Effector CD4-positive, alpha-beta T cell (primary cell): ENCODE measurements at regions not wholly inside any gene's neighbourhood (a gene's known extent, or its start where the extent isn't known, plus 50 kb on each side); places are given as distances from the start of the nearest gene placed in this dataset.
"Not testable (repeated sequence)": the region's sequence is repeated elsewhere in the genome, so short reads cannot be mapped to it uniquely, and the experiment has no call there.

Experiments
- DNase-seq: peaks from one replicate; pipeline ENCODE4 v3.0.0-alpha.2; 2020

GRCh38 chr6:21745543-21746337, 152.2 kb downstream of the SOX4 start:
- no peak for DNase-seq

- DNase-seq: no peak
These were observed 153.9 kb downstream of the SOX4 start for GRCh38 chr6:21747441-21747840.

GRCh38 chr6:21748343-21749056, 154.9 kb downstream of the SOX4 start:
- no peak for DNase-seq

GRCh38 chr6:21749754-21750153, 156.2 kb downstream of the SOX4 start:
- no peak for DNase-seq

- DNase-seq: no peak
These were observed 157.0 kb downstream of the SOX4 start for GRCh38 chr6:21750575-21750974.

GRCh38 chr6:21751608-21752007, 158.1 kb downstream of the SOX4 start:
- DNase-seq: no peak

- no peak for DNase-seq
These were observed 158.7 kb downstream of the SOX4 start for GRCh38 chr6:21752054-21752811.

GRCh38 chr6:21753241-21754108, 159.9 kb downstream of the SOX4 start:
- DNase-seq: no peak

- no peak for DNase-seq
These were observed 161.3 kb downstream of the SOX4 start for GRCh38 chr6:21754891-21755290.

GRCh38 chr6:21756487-21756886, 162.9 kb downstream of the SOX4 start:
- no peak for DNase-seq

GRCh38 chr6:21757392-21757791, 163.8 kb downstream of the SOX4 start:
- DNase-seq: not testable (repeated sequence)

- DNase-seq: no peak
These were observed 166.2 kb downstream of the SOX4 start for GRCh38 chr6:21759721-21760120.

- DNase-seq: not testable (repeated sequence)
These were observed 167.6 kb downstream of the SOX4 start for GRCh38 chr6:21761053-21761730.

- no peak for DNase-seq
These were observed 171.4 kb downstream of the SOX4 start for GRCh38 chr6:21764989-21765388.

GRCh38 chr6:21767891-21768648, 174.5 kb downstream of the SOX4 start:
- DNase-seq: no peak

- no peak for DNase-seq
These were observed 175.9 kb downstream of the SOX4 start for GRCh38 chr6:21769405-21769861.

GRCh38 chr6:21769968-21770367, 176.4 kb downstream of the SOX4 start:
- DNase-seq: no peak

GRCh38 chr6:21771626-21772320, 178.2 kb downstream of the SOX4 start:
- no peak for DNase-seq

GRCh38 chr6:21772477-21772876, 178.9 kb downstream of the SOX4 start:
- no peak for DNase-seq

GRCh38 chr6:21772884-21773575, 179.5 kb downstream of the SOX4 start:
- DNase-seq: no peak
